ENCODE measurements at regions not wholly inside any gene's neighbourhood (a gene's known extent, or its start where the extent isn't known, plus 50 kb on each side); places are given as distances from the start of the nearest gene placed in this dataset.
"Not testable (repeated sequence)": the region's sequence is repeated elsewhere in the genome, so short reads cannot be mapped to it uniquely, and the experiment has no call there.

- H3K36me3 ChIP-seq (ENCODE audit: control insufficient read depth, insufficient read depth, low read length), result no peaks in the 10 kb centered on the region
- no peak for DNase-seq (ENCODE audit: low read depth)
Observed at GRCh38 chr10:8661886-8662285, 607.4 kb downstream of the GATA3 start.

DNA sequence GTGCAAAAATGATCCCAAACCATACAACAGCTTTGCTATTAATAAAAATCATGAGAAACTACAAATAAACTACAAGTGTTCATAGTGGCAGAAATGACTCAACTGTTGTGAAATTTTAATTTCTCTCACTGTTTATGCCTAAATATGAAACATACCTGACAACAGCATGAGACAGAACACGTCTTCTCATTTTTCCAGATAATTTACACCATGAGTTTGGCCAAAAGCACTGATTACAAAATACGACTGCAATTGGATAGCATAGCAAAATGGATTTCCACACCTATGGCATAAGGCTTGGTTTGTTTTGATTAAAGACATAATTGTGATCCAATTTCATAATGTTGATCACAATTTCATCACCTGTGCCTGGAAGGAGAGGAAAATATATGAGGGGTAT is 608.6 kb downstream of the GATA3 start:
- TF ChIP-seq CTCF (IDR thresholded peaks at IDR 0.05; ENCODE audit: insufficient read depth, low read length, poor library complexity, severe bottlenecking), result no peak
- no peak overlapping the region for H3K4me3 ChIP-seq (ENCODE audit: low read depth, low read length)
- no peak for DNase-seq (ENCODE audit: low read depth)
- H3K27me3 ChIP-seq (ENCODE audit: control insufficient read depth, insufficient read depth, low read length), result no peaks in the 10 kb centered on the region
- H3K36me3 ChIP-seq (ENCODE audit: control insufficient read depth, insufficient read depth, low read length), result no peaks in the 10 kb centered on the region

More at GRCh38 chr10:8661886-8662285, 607.4 kb downstream of the GATA3 start:
- H3K4me3 ChIP-seq (ENCODE audit: low read depth, low read length), result no peak overlapping the region
- H3K27me3 ChIP-seq (ENCODE audit: control insufficient read depth, insufficient read depth, low read length), result no peaks in the 10 kb centered on the region
- no peak for TF ChIP-seq CTCF (IDR thresholded peaks at IDR 0.05; ENCODE audit: insufficient read depth, low read length, poor library complexity, severe bottlenecking)

DNA sequence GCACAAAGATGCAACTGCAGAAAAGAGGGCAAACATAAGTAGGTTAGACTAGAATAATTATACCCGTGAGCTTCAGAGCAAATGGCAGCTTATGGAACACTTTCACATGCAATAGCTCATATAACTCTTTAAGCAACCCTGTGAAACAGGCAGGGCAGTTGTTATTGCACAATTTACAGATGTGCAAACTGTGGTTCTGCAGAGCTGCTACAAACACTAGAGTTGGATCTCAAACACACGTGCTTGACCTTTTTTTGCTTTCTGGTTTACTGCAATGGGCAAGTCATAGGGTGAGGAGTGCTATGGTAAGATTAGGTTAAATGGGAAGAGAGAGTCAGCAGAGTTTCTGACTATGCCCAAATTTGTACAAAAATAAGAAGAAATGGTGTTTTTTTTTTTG is 610.8 kb downstream of the GATA3 start:
- TF ChIP-seq CTCF (IDR thresholded peaks at IDR 0.05; ENCODE audit: insufficient read depth, low read length, poor library complexity, severe bottlenecking), result no peak
- no peak for DNase-seq (ENCODE audit: low read depth)
- H3K4me3 ChIP-seq (ENCODE audit: low read depth, low read length), result no peak overlapping the region
- no peaks in the 10 kb centered on the region for H3K36me3 ChIP-seq (ENCODE audit: control insufficient read depth, insufficient read depth, low read length)
- no peaks in the 10 kb centered on the region for H3K27me3 ChIP-seq (ENCODE audit: control insufficient read depth, insufficient read depth, low read length)

- H3K36me3 ChIP-seq (ENCODE audit: control insufficient read depth, insufficient read depth, low read length), result no peaks in the 10 kb centered on the region
- H3K27me3 ChIP-seq (ENCODE audit: control insufficient read depth, insufficient read depth, low read length), result no peaks in the 10 kb centered on the region
- no peak overlapping the region for H3K4me3 ChIP-seq (ENCODE audit: low read depth, low read length)
- DNase-seq (ENCODE audit: low read depth), result no peak
- no peak for TF ChIP-seq CTCF (IDR thresholded peaks at IDR 0.05; ENCODE audit: insufficient read depth, low read length, poor library complexity, severe bottlenecking)
Observed at GRCh38 chr10:8670461-8670860, 616.0 kb downstream of the GATA3 start.

- Histone ChIP-seq H3K27me3 (ENCODE audit: control insufficient read depth, insufficient read depth, low read length) (no peaks in the 10 kb centered on the region), H3K4me3 (ENCODE audit: low read depth, low read length) (no peak overlapping the region), H3K36me3 (ENCODE audit: control insufficient read depth, insufficient read depth, low read length) (no peaks in the 10 kb centered on the region)
- DNase-seq (ENCODE audit: low read depth), result no peak
- no peak for TF ChIP-seq CTCF (IDR thresholded peaks at IDR 0.05; ENCODE audit: insufficient read depth, low read length, poor library complexity, severe bottlenecking)
Observed at GRCh38 chr10:8674230-8674629, 619.7 kb downstream of the GATA3 start.

- DNase-seq (ENCODE audit: low read depth), result no peak
- Histone ChIP-seq H3K36me3 (ENCODE audit: control insufficient read depth, insufficient read depth, low read length) (no peaks in the 10 kb centered on the region), H3K27me3 (ENCODE audit: control insufficient read depth, insufficient read depth, low read length) (no peaks in the 10 kb centered on the region), H3K4me3 (ENCODE audit: low read depth, low read length) (no peak overlapping the region)
- TF ChIP-seq CTCF (IDR thresholded peaks at IDR 0.05; ENCODE audit: insufficient read depth, low read length, poor library complexity, severe bottlenecking), result no peak
Observed at GRCh38 chr10:8677642-8678041, 623.2 kb downstream of the GATA3 start.

DNA sequence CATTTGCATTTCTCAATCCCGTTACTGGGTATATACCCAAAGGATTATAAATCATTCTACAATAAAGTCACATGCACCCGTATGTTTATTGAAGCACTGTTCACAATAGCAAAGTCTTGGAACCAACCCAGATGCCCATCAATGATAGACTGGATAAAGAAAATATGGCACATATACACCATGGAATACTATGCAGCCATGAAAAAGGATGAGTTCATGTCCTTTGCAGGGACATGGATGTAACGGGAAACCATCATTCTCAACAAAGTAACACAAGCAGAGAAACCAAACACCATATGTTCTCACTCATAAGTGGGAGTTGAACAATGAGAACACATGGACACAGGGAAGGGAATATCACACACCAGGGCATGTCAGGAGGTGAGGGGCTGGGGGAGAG is 630.4 kb downstream of the GATA3 start:
- not testable (repeated sequence) for H3K36me3 ChIP-seq (ENCODE audit: control insufficient read depth, insufficient read depth, low read length); H3K4me3 ChIP-seq (ENCODE audit: low read depth, low read length); H3K27me3 ChIP-seq (ENCODE audit: control insufficient read depth, insufficient read depth, low read length); DNase-seq (ENCODE audit: low read depth)

Measured in kidney epithelial cell (primary cell).